Stimulated activated CD8-positive, alpha-beta memory T cell treated with anti-CD3 and anti-CD28 coated beads, Interleukin-4, amount 100 ng/mL, for 4 hours (primary cell): ENCODE measurements at regions not wholly inside any gene's neighbourhood (a gene's known extent, or its start where the extent isn't known, plus 50 kb on each side); places are given as distances from the start of the nearest gene placed in this dataset.

Experiments
- DNase-seq, 2 donors: peaks; one replicate each; pipeline ENCODE4 v3.0.0-alpha.2; 2020; ENCODE audit warnings: low read depth in 2 of 2, low spot score in 1 of 2

DNA sequence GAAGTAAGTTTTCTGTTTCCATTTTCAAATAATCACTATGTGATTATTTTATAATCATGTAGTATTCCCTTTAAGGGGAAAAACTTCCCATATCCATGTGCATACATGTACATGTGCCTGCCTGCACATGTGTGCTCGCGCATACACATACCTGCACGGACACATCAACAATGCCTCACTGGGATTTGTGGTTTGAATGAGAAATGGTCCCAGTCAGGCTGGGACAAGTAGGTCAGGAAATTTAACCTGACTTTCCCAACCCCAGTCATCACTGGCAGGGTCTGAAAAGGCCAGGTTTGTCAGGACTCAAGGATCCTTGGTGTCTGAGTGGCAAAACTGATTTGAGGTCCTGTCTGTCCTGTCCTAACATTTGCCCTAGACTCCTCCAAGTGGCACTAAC is 109.3 kb upstream of the MRPS22 start:
- DNase-seq: no peak

DNA sequence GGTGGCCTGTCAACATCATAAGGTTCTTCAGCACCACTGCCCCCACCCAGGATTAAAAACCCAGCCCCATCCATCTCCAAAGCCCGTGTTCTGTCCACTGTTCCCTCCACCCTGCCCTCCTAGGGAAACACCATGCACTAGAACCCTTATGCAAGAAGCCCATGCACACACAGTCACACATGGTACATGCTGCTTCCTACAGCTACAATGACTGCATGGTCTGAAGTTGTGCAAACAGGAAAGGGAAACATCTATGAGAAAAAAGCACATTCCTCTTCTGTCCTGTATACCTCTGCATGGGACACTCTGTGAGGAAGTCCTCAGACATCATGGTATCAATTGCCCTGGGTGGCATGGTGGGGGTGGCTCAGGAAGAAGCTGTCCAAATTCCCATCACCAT is 108.6 kb upstream of the MRPS22 start:
- DNase-seq: no peak

DNA sequence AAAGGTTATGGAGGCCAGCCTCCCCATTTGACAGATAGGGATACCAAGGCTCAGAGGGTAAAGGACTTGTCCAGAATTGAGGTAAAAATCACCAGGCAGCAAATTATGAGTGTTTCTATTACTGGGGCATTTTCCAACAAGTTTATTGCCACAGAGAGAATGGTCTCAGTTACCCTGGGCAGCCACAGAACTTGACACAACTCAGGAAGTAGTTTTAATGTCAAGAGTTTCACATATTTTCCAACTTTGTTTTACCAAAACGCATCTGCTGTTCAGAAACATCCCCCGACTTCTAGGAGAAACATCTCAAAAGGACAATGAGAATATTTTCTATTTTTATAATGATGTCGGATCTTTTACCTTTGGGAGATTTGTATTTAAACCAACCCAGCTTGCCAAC is 107.5 kb upstream of the MRPS22 start:
- DNase-seq: no peak

DNA sequence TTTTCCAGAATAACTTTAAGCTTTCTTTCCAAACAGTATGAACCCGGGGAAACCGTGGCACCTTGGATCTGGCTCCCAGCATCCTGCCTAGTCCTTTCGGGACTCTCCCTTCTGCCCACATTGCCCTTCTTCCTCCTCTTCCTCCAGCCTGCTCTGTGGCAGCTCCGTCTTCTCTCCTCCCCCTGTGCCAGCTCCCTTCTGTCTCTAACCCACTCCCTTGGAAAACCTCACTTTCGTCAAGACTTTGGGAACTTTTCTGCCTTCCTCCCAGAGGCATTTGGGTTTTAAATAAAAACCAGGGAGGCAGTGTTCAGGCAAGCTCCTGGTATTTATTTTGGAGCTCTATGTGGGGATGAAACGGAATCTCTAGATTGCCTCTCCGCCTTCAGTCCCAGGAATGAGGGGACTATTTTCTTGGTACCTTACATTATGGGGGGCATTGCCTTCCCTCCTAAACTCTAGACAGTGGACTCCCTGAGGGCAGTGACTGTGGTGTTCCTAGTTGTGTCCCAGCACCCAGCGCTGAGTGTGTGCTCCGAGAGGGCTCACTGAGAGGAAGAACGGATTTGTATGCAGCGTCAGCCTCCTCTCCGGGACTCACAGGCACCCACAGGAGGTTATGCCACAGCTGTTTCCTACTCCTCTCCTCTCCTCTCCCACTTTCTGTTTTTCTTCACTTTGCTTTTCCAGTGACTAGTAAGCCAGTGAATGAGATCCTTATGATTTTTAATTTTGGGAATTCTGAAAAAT is 105.4 kb upstream of the MRPS22 start:
- DNase-seq: no peak

- DNase-seq: no peak
Measured at GRCh38 chr3:139239550-139239949, 104.3 kb upstream of the MRPS22 start.

DNA sequence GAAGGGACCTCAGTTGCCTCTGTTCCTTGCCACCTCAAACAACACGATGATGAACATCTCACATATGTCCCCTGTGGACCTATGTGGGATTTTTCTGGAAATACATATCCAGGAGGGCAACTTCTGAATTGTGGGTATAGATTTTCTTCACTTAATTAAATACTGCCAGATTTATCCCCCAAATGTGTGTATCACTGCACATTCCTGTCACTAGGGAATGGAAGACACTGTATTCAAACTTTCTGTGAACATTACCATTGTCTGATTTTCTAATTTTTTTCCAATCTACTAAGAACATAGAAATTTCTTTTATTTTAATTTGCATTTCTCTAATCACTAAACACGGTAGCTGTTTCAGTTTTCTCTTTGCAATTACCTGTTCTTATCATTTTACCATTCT is 102.0 kb upstream of the MRPS22 start:
- no peak for DNase-seq

GRCh38 chr3:139243710-139244109 is 100.1 kb upstream of the MRPS22 start:
- DNase-seq: no peak

DNA sequence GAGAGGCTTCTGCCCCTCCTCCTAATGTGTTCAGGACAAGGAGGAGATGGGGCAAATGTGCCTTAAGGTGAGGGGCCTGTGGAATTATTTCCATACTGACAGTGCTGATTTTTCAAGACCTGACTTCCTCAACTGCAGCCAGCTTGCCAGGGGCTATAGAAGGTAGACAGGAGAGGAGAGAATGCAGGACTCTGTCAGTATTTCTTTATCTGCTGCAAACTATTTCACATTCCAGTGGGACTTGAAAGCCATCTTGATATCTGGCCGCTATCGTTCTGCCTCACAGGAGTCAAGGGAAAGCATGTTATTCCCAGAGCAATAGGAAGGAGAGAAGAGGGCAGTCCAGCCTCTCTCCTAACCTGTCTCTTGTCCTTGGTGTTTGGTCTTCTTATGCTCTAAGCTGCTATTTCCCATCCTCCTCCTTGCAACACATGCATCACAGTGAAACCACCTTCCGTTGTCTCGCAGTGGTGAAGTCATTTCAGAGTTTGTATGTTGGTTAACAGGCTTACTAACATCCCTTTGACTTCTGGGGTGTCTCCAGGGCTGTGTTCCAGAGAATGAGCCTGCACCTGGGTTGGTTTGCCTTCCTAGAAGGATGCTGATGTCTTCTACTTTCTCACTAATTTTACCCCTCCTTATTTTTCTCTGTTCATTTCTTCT is 95.1 kb upstream of the MRPS22 start:
- DNase-seq: no peak

DNA sequence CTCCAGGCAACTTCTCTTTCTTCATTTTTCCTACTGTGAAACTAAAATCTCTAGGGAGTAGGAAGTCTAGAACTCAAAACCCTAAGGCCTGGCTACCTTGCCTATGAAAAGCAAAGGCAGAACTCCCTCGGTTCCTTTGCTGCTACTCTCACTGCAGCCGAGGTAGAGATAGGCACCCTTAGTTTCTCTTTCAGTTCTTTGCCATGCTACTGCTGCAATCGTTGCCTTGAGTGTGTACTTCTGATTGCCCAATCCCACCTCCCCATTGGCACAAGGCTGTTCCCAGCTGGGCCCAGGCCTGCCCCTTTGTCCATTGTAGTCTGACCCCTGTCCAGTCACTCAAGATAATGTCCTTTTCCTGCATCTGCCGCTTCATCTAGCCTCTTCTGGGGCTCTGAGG is 92.3 kb upstream of the MRPS22 start:
- DNase-seq: no peak

DNA sequence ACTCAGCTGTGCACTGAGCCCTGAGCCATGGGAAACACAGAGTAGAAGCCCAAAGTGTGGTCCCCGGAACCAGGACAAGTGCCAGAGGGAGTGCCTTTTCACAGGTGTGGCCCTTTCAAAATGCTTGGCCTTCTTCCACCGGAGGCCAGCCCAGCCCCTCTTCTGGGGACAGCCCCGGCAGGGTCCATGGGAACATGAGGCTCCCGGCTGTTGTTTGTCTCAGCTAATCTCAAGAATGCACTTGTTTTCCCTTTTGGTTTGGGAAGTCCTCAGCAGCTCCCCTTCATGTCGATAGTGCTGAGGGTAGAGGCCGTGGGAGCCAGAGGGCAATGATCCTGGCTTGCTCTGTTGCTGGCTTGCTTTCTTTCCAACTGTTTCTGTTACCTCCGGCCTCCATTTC is 91.1 kb upstream of the MRPS22 start:
- DNase-seq: no peak

GRCh38 chr3:139258276-139258675 is 85.5 kb upstream of the MRPS22 start:
- DNase-seq: no peak

- DNase-seq: no peak
Measured at GRCh38 chr3:139259398-139259797, 84.4 kb upstream of the MRPS22 start.

DNA sequence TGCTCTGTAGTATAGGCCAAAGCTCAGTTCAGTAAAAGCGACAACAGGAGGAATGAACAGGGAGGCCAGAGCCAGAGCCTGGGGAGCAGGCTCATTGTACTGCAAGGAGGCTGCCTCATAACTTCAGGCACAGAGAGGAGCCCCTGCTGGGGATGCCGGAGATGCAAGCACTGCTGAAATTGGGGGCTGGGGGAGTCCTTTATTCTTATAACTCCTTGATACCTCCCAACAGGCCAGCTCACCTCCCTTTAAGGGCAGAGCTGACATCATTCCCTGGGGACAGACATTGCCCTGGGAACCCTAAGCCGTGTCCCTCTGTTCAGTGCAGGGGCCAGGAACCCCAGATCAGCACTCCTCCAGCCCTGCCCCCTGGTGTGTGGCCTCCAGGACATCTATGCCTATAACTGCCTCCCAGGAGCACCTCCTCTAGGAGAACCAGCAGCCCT is 83.8 kb upstream of the MRPS22 start:
- no peak for DNase-seq

GRCh38 chr3:139260793-139261736 is 82.8 kb upstream of the MRPS22 start:
- DNase-seq: no peak

DNA sequence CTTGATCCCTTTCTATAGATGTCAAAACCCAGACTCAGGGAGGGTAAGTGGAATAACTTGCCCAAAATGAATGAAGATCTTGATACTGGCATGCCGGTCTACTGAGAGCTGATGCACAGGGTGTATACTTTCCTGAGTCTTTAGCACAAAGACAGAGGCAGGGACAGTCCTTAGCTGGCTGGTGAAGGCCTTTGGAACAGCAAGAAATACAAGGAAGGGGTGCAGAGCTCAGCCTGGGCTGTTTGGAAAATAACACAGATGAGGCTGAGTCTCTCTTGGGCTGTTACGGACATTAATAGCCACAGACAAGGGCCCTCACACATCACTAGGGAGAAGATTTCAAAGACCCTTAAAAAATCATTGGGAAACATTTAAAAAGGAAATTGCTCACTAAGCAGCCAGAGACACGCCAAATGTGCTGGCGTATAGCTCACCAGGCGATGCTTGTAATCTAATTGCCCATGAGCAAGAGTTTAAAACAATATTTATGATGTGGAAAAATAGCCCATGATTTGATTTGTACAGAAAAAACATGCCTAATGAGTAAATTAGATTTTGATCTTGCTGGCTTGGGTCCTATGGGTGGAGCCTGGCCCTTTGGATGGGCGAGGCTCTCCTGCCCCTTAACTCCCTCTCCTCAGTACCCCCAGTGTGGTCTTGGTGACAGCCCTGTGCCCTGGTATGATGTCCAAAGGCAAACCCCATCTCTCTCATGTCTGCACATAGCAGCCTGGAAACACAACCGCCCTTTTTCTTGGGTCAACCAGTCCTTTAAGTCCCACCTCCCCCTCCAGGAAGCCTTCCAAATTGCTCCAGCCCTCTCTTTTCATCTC is 81.8 kb upstream of the MRPS22 start:
- no peak for DNase-seq

DNA sequence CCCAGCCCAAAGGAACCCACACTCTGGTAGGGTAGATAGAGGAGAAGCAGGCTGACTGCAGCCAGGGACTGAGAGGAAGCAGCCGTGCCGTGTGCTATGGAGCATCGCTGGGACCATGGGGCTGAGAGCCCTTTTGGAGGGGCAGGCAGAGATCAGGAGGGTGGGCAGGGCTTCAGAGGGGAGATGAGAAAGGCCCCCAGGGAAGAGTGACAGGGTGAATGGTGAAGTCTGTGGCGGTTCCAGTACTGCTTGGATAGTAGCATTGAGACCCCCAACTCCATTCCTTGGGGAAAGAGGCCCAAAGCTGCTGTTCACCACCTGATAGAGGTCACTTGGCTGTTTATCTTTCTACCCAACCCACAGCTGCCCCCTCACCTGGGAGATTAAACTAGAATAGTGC is 80.0 kb upstream of the MRPS22 start:
- DNase-seq: no peak

DNA sequence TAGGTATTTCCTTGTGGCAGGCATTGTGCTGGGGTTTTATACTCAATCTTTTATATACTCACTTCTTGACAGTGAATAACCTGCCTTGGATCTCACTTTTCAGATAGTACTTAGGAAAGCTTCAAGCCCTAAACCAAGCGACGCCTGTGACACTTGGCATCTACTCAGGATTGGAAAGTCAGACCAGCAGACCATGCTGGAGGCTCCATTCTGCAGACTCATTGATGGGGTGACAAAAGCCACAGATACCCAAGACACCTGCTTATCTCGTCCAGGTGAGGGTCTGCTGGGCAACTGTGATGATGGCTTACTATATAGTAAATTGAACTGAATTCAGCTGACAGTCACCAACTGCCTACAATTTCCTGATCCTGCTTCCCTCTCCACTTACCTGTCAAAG is 79.4 kb upstream of the MRPS22 start:
- DNase-seq: no peak

- no peak for DNase-seq
Measured at GRCh38 chr3:139265131-139266016, 78.4 kb upstream of the MRPS22 start.

GRCh38 chr3:139267300-139268246 is 76.2 kb upstream of the MRPS22 start:
- no peak for DNase-seq
